Islet precursor cell (in vitro differentiated cells): ENCODE measurements at regions not wholly inside any gene's neighbourhood (a gene's known extent, or its start where the extent isn't known, plus 50 kb on each side); places are given as distances from the start of the nearest gene placed in this dataset.

Experiments used
- DNase-seq: peaks from one replicate; pipeline ENCODE4 v3.0.0-alpha.2; 2018

DNA sequence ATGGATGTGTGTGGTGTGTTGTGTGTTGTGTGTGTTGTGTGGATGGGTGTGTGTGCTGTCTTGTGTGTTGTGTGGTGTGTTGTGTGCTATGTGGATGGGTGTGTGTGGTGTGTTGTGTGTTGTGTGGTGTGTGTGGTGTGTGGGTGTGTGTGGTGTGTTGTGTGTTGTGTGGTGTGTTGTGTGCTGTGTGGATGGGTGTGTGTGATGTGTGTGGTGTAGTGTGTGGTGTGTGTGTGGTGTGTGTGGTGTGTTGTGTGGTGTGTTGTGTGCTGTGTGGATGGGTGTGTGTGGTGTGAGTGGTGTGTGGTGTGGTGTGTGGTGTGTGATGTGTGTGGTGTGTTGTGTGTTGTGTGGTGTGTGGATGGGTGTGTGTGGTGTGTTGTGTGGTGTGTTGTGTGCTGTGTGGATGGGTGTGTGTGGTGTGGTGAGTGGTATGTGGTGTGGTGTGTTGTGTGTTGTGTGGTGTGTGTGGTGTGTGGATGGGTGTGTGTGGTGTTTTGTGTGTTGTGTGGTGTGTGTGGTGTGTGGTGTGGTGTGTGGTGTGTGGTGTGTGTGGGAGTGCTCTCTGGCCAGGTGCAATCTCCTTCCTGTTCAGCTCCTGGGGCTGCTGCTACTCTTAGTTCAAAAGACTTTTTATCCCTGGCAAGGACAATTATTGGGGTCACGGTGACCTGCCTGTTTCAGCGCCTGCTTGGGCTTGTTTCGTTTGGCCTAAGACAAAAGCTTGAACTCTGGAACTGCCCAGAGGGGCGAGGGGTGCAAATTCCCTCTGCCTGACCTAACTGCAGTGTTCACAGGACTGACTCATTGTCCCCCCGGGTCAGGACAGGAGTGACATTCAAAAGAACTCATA is 101.1 kb downstream of the UBIAD1 start:
- DNase-seq = no peak

DNA sequence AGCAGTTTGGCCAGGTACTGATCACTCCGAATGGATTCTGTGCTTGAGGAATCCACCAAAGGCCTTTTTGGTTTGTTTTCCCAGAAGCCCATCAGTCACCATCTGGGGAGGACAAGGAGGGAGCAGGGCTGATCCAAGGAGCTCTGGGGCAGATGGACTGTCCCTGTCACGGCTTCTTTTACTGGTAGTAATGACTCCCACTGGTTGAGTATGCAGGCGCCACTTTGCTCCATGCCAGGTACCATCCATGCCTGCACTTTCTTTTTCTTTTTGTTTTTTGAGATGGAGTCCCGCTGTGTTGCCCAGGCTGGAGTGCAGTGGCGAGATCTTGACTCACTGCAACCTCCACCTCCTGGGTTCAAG is 101.7 kb downstream of the UBIAD1 start:
- no peak for DNase-seq

DNA sequence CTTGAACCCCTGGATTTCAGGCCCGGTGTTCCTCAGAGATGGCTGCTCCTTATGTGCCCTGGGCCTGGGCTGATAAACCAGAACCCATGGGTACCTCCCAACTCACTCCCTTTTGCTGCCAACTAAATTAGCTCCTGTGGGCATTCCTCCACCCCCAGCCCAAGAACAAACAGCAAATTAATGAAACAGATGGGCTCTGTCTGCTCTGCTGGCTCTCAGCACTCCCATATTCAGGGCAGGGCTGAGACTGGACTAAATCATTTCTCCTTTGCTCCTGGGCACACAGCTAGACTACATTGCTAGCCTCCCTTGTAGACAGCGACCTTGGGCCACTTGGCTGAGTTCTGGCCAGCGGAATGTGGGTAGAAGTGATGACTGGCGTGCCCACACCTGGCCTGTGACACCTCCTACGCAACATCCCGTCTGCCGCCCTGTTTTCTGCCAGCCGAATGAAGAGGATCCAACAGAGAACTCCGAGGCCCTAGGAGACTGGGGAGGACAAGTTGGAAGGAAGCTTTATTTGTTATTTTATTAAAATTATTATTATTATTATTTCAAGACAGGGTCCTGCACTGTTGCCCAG is 101.9 kb upstream of the DISP3 start:
- no peak for DNase-seq

DNA sequence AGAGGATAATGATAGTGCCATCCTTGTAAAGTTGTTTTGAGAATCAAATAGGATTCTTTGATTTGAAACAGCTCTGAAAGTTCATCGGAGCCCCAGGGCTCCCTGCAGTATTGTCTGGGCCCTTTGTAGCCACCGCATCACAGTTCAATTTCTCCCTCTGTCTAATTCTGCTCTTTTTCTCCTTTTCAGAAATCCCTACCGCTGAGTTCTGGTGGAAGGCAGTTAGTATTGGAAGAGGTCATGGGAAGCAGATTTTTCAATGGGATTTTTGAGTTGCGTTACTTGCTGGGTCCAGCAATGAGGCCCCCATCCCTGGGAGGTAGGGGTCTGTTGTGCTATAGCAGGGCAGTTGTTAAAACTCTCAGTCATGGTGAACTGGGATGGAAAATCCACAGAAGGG is 101.0 kb upstream of the DISP3 start:
- no peak for DNase-seq

DNA sequence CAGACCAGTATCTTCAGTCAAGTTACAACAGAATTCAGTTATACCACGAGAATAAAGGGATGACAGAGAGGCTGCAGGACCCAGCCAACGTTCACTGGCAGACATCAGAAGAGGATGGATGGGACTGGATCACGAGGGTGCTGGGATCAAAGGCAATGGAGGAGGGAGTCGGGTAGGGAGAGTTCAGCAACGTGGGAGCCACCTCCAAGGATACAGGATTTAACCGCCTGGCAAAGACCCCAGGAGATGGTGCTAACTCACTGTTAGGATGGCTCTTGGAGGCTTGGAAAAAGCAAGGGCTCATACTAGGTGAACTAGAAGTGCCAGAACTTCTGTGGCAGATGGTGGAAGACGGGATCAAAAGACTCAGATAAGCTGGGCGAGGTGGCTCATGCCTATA is 99.1 kb upstream of the DISP3 start:
- no peak for DNase-seq

DNA sequence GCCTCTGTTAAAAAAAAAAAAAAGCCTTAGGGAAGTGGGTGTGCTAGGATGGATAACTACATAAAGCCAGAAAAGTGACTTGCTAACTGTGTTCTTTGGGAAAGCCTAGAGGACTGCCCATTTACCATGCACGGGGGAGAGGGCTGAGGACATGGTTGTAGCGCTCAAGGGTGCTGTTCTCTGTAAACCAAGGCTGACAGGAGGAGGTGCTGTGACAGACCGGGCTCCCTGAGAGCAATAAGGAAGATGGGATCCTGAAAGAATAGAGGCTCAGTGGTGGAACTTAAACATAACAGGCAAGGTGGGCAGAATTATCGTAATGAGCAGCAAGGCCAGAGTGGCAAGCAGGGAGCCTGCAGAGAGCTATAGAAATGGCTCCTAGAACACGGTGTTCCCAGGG is 98.5 kb upstream of the DISP3 start:
- DNase-seq = no peak

DNA sequence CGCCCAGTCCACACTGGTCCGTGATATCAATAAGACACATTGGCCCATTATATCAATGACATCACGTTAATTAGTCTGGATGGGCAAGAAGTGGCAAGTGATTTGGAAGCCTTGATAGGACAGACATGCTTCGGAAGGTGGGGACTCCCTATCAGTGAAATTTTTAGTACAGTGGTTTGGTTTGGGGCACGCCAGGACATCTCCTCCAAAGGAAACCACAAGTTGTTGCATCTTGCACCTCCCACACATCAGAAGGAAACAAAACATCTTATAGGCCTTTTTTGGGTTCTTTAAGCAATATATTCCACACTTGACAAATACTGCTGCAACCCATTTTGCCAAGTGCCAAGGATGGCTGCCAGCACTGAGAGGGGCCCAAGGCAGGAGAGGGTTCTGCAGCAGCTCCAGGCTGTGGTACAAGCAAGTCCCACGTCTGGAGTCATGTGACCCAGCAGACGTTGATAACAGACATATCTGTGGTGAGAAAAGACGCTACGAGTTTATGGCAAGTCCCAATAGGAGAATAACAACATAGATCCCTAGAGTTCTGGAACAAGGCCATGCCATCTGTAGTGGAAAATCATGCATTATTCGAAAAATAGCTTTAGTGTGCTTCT is 95.3 kb upstream of the DISP3 start:
- no peak for DNase-seq

DNA sequence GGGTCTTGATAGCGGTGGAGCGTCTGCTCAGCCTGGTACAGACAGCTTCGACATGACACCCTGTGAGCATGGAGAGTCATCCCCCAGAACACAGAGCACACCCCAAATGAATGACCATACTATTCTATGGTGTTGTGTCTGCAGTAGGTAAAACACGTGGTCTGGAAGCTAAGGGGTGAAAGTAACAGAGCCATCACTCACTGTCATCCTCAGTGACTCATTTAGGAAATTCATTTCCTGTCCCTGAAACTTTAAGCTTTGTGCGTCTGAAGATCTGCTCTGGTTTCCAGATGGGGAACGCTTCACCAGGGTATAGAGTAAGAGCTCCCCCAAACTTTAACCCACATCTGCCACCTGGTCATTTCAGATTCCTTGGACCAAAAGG is 94.8 kb upstream of the DISP3 start:
- DNase-seq = no peak

DNA sequence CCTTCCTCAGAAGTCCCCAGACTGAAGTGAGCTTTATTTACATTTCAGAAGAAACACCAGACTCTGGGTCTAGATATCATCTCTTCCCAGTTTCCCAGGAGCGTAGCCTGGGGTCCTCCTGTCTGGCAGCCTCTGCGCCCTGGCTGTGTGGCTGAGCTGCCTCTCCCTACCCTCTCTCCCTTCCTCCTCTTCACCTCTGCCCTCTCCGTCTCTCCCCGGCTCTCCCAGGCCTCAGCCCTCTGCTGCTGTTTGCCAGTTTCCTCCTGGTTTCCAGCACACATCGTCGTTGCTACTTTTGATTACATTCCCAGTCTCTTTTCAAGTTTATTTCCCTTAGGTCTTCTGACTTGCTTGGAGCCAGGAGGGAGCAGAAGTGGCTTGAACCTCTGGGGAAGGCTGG is 91.1 kb upstream of the DISP3 start:
- DNase-seq = peak; percentile 60

DNA sequence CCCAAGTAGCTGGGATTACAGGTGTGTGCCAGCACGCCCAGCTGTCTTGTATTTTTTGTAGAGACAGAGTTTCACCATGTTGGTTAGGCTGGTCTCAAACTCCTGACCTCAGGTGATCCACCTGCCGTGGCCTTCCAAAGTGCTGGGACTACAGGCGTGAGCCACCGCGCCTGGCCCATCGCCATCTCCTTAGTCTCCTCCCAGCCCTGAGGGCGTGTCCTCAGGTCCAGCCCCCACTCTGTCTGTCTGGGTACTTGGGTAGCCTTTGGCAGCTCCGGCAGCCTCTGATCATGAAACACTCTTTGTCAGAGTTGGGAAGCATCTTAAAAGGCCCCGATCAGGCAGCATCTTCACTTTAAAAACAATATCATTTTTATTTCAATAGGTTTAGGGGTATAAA is 90.3 kb upstream of the DISP3 start:
- no peak for DNase-seq

DNA sequence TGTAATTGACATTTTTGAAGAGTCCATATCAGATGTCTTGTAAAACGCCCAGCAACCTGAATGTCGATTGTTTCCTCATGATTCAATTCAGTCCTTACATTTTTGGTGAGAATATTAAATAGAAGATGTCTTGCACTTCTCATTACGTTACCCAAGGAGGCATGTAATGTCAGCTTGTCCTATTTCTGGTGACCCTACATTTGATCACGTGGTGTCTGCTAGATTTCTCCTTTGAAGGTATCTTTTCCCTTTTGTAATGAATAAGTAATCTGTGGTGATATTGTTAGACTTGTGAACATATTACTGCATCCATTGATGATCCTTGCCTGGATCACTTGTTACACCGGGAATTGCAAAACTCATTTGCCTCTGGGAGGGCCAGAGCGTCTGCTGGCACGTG is 87.6 kb upstream of the DISP3 start:
- DNase-seq = no peak

DNA sequence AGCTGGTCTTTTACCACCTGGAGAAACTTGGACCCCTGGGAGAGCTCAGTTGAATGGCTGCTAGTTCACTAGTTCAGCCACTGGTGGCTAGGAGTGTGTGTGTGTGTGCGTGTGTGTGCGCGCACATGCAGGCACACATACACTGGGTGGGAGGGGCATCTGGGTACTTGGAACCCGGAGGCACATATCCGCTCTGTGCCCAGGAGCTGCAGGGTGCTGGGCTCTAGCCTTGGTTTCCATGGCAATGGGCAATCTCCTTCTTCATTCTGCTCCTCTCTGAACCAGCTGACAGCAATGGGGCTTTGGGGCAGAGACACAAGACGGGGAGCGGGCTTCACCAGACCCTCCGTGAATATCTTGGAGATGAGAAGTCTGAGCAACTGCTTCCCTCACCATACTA is 87.1 kb upstream of the DISP3 start:
- DNase-seq = no peak

DNA sequence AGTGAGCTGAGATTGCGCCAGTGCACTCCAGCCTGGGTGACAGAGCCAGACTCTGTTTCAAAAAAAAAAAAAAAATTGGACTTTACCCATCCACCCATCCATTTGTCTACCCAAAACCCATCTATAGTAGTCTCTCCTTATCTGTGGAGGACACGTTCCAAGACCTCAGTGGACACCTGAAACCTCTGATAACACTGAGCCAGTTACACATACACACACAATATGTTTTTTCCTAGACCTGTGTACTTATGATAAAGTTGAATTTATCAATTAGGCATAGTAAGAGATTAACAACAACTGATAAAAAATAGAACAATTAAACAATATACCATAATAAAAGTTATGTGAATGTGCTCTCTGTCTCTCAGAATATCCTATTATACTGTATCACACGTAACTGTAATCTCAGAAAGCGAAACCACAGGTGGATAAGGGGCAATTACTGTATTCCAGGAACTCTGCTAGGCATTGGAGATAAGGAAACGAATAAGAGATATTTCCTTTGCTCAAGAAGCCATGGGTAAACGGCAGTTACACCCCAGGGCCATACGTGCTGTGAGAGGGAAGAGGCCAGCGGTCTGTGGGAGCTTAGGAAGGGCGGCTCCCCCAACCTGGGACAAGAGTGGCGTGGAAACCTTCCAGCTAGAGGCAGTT is 84.2 kb upstream of the DISP3 start:
- DNase-seq = no peak

DNA sequence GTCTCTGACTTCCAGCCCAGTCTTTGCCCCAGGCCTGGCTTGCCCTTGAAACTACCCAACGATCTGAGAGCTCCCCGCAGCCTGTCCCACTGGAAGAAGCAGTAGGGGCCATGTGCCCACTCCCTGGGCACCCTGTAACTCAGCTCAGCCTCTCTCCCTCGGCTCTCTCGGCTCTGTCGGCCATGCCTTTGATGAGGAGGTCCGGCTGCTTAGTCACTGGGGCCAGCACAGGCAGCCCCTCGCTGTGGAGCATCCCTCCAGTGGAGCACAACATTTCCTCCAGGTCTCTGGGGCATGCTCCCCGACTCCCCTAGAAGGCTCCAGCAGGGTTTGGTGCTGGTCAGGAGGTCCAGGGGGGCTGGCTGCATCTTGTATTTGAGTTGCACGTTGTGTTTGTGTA is 83.3 kb upstream of the DISP3 start:
- no peak for DNase-seq

DNA sequence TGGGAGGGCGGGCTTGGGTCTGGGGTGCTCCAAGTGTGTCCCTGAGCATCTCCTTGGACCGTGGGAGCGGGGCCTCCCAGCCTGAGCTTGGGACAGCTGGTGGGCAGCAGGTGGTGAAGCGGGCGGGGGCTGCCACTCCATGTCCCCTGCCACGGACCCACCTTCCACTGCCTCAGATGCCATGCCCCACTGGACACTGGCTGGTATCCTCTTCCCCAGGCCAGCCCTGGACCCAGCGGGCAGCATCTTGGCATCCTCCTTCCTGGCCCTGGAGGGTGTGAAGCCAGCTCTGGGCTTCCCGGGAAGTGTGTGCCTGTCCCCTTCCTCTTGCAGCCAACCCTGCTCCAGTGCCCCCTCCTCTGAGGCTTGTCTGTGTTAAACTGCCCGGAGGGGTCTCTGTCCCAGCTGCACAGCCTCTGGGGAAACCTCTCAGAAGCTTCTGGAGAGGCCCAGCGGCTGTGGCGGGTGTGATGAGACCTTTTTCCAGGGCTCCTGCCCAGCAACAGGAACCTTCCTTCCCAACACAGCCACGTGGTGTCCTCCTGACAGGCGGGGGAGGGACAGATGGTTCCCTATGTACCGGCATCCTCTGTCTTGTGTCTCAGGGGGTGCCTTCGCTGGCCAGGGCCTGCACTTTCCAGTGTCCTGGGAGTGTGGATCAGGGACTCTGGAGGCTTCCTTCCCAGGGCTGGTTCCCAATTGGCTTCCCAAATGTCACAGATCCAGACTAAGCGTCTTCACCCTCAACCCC is 81.6 kb upstream of the DISP3 start:
- DNase-seq = no peak

DNA sequence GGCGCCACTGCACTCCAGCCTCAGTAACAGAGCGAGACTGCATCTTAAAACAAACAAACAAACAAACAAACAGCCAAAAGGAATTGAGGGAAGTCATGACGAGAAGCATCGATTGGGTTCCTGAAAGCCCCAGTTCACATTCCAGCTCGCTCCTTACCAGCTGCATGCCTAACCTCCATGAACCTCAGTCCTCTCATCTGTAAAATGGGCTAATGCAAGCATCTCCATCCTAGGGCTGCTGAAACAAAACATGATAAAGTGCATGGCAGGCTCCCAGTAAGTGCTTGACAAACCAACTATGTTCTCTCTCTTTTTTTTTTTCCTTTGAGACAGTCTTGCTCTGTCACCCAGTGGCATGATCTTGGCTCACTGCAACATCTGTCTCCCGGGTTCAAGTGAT is 79.7 kb upstream of the DISP3 start:
- no peak for DNase-seq

DNA sequence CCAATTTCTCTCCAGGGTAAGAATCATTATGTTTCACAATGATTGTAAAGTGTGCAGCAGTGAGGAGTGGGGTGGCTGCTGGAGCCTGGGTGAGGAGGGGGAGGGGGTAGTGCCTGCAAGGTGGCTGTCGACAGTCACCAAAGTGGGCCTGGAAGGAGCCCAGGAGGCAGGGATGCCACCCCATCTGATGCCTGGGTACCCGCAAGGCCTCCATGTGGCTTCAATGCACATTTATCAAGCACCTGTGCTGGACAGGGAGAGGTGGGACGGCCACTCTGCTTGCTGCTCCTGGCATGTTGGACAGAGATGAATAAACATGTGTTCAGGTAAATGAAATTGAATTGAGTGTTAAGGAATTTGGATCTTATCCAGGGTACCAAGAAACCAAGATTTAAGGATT is 78.8 kb upstream of the DISP3 start:
- DNase-seq = no peak

DNA sequence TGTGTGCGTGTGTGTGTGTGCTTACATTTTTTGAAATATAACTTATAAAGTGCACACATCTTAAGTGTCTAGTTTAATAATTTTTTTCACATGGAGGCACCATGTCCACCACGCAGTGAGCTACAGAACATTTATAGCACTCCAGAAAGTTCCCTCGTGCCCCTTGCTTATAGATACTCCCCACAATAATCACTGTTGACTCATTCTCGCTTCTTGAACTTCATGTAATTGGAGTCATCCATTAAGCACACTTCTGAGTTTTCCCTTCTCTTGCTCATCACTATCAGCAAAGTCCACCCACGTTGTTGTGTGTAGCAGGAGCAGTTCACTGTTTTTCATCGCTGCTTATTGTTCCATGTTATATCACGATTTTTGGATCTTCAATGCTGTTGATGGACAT is 78.4 kb upstream of the DISP3 start:
- no peak for DNase-seq

DNA sequence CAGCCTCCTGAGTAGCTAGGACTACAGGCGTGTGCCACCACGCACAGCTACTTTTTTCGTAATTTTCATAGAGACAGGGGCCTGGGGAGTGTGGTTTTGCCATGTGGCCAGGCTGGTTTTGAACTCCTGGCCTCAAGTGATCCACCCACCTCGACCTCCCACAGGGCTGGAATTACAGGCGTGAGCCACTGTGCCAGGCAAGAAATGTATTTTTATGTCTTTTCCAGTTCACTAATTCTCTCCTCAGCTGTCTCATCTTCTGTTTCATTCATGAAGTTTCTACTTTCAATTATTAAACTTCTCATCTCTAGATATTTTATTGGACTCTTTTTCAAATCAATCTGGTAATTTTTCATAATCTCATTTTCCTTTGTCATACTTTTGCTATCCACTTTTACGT is 72.1 kb upstream of the DISP3 start:
- no peak for DNase-seq

DNA sequence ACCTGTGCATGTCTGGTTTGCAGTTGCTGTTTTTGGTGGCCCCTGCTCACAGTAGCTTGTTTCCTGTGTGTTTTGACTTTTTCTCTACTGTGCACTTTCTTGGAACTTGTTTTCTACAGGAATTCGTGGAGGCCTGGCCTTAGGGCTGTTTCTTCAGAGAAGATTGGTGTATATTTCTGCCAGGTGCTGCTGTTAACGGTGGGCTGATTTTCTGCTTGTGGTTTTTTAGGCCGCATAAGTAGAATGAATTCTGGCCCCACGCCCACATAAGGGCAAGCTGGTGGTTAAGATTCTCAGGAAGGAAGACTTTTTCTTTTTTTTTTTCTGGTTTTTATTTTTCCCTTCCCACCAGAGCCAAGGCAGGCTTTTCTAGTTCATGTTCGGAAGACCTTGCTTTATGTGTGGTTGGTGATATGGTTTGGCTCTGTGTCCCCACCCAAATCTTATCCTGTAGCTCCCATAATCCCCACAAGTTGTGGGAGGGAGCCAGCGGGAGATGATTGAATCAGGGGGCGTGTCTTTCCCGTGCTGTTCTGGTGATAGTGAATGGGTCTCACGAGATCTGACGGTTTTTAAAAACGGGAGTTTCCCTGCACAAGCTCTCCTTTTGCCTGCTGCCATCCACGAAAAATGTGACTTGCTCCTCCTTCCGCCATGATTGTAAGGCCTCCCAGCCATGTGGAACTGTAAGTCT is 71.5 kb upstream of the DISP3 start:
- no peak for DNase-seq

DNA sequence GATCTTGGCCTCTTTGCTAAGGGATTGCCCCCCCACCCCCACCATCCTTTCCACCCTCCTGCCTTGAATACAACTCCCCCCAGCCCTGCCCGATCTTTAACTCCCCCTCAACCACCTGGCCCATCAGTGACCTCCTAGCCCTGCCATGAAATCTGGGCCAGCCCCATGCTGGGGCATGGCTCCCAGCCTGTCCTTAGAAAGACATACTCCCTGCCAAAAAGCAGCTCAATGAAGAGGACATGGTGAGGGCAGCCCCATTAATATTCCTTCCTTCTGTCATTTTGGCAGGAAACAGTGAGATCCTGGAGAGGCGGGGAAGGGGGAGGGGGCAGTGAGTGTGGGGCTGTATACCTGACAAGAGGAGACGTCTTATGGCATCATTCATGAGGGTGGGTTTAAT is 66.8 kb upstream of the DISP3 start:
- DNase-seq = no peak

DNA sequence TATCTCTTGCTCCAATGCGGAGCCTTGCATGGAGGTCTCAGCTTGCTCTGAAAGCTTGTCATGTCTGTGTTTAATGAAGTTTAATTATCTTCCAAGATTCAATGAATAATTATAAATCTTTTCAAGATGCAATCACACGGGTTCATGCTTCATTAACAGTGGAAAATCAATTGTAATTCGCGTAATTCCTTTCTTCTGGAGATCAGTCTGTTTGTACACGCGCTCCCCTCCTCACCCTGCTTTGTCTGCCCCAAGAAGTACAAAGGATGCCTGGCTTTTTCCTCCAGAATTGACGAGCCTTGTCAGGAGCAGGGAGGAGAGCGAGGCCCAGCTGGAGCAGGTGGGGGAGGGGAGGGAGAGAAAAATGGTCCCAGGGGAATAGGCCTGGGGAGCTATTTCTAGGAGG is 65.0 kb upstream of the DISP3 start:
- no peak for DNase-seq
